PC-9 (cell line): ENCODE measurements at regions not wholly inside any gene's neighbourhood (a gene's known extent, or its start where the extent isn't known, plus 50 kb on each side); places are given as distances from the start of the nearest gene placed in this dataset.

ENCODE experiments used
- BruUV-seq: library from RNA; stranded (reverse); fragments of 400-500 nt; replicated peaks from 2 replicates; lab custom pipeline; 2021; lab: Mats Ljungman, UMichigan
- CTCF ChIA-PET: fragments of 300-600 bp; sonication (Branson Sonifier 250); formaldehyde crosslinking; loops from one replicate; lab custom pipeline; 2022; ENCODE audit warnings: antibody characterized with exemption; lab: Charles Lee
- POLR2A ChIA-PET: fragments of 300-600 bp; sonication (Branson Sonifier 250); formaldehyde crosslinking; loops from one replicate; lab custom pipeline; 2022; ENCODE audit warnings: antibody characterized with exemption; ENCODE audit not compliant: unreplicated experiment; lab: Charles Lee
- DNase-seq, 2 experiments: peaks; one replicate each; pipeline versions ENCODE4 v3.0.0 to v3.0.0-alpha.2; 2015 to 2022; ENCODE audit warnings: mixed read lengths in 1 of 2
- H2AFZ ChIP-seq: fragments of 200-600 bp; sonication (generic); 2 replicates; pipeline ENCODE4 v1.8.1; 2017; ENCODE audit warnings: antibody characterized with exemption
- H3F3A ChIP-seq: fragments of 200-600 bp; sonication (generic); 2 replicates; pipeline ENCODE4 v1.8.1; 2017; ENCODE audit warnings: antibody characterized with exemption, mild to moderate bottlenecking, low read depth; ENCODE audit not compliant: insufficient read depth
- H3K27ac ChIP-seq: fragments of 200-600 bp; sonication (generic); 2 replicates; pipeline ENCODE4 v1.6.1; 2016; ENCODE audit warnings: mixed run types
- H3K27me3 ChIP-seq: fragments of 200-600 bp; sonication (generic); 2 replicates; pipeline ENCODE4 v1.6.1; 2016; ENCODE audit warnings: low read depth, mixed run types; ENCODE audit not compliant: insufficient read depth
- H3K36me3 ChIP-seq: fragments of 200-600 bp; sonication (generic); 2 replicates; pipeline ENCODE4 v1.6.1; 2016; ENCODE audit warnings: low read depth, mixed run types
- H3K4me1 ChIP-seq: fragments of 200-600 bp; sonication (generic); replicated peaks from 2 replicates; pipeline ENCODE4 v1.6.1; 2016; ENCODE audit warnings: mixed run types; ENCODE audit not compliant: insufficient read depth
- H3K4me2 ChIP-seq: fragments of 200-600 bp; sonication (generic); 2 replicates; pipeline ENCODE4 v1.6.1; 2017; ENCODE audit warnings: mixed run types
- H3K4me3 ChIP-seq: fragments of 200-600 bp; sonication (generic); 2 replicates; pipeline ENCODE4 v1.6.1; 2016; ENCODE audit warnings: mixed run types
- H3K79me2 ChIP-seq: fragments of 200-600 bp; sonication (generic); 2 replicates; pipeline ENCODE4 v1.6.1; 2017; ENCODE audit warnings: low read depth, mixed run types
- H3K9me2 ChIP-seq: fragments of 200-600 bp; sonication (generic); 2 replicates; pipeline ENCODE4 v1.8.1; 2017; ENCODE audit warnings: mild to moderate bottlenecking; ENCODE audit not compliant: insufficient read depth
- H3K9me3 ChIP-seq: fragments of 200-600 bp; sonication (generic); 2 replicates; pipeline ENCODE4 v1.8.1; 2016; ENCODE audit warnings: low read depth; ENCODE audit not compliant: insufficient read depth
- H4K20me1 ChIP-seq: fragments of 200-600 bp; sonication (generic); 2 replicates; pipeline ENCODE4 v1.8.1; 2017; ENCODE audit not compliant: insufficient read depth
- EZH2 ChIP-seq: fragments of 200-600 bp; sonication (generic); IDR thresholded peaks from 2 replicates; pipeline ENCODE4 v1.8.0; 2017; ENCODE audit warnings: antibody characterized with exemption, low read depth
- intact Hi-C: fragments of 100-400 bp; cut with micrococcal nuclease; formaldehyde crosslinking; loops from one replicate; pipeline ENCODE4 v1.10.0; 2022; ENCODE audit not compliant: unreplicated experiment
- TF ChIP-seq, protein P1 (sequence below): fragments of 200-600 bp; sonication (generic); conservative IDR thresholded peaks from 2 replicates; pipeline ENCODE4 v1.6.1; 2017; ENCODE audit warnings: mixed run types, antibody characterized with exemption, mild to moderate bottlenecking, moderate library complexity

DNA sequence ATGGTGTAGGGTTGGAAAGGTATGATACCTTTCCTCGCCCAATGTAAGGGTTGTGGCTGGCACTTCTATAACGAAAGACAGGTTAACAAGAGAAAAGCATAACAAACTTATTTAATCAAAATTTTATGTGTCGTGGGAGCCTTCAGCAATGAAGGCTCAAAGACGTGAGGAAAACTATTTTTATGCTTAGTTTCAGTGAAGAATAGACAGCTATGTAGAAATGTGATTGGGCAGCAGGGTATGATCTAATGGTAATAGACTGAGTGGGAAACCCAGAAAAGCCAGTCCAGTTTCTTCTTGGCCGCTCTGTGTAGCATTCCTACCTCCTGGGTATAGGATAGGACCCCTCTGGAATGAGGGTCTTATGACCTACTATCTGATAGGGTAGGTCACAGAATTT lies 464.7 kb downstream of the ADGRL2 start:
- Histone ChIP-seq H2AFZ (no peak overlapping the region), H3F3A (no peaks in the 10 kb centered on the region), H3K9me2 (peaks cover 4% of the 10 kb centered on the region; the same call in 1 of the 2 replicates), H4K20me1 (no peaks in the 10 kb centered on the region), H3K4me2 (no peak overlapping the region), H3K27ac (no peak overlapping the region), H3K9me3 (no peaks in the 10 kb centered on the region), H3K27me3 (no peaks in the 10 kb centered on the region), H3K4me3 (no peak overlapping the region), H3K4me1 (no peaks in the 10 kb centered on the region), H3K79me2 (no peaks in the 10 kb centered on the region), H3K36me3 (no peaks in the 10 kb centered on the region)
- POLR2A ChIA-PET, result no interaction called here
- TF ChIP-seq, protein P1, sequence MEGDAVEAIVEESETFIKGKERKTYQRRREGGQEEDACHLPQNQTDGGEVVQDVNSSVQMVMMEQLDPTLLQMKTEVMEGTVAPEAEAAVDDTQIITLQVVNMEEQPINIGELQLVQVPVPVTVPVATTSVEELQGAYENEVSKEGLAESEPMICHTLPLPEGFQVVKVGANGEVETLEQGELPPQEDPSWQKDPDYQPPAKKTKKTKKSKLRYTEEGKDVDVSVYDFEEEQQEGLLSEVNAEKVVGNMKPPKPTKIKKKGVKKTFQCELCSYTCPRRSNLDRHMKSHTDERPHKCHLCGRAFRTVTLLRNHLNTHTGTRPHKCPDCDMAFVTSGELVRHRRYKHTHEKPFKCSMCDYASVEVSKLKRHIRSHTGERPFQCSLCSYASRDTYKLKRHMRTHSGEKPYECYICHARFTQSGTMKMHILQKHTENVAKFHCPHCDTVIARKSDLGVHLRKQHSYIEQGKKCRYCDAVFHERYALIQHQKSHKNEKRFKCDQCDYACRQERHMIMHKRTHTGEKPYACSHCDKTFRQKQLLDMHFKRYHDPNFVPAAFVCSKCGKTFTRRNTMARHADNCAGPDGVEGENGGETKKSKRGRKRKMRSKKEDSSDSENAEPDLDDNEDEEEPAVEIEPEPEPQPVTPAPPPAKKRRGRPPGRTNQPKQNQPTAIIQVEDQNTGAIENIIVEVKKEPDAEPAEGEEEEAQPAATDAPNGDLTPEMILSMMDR, result no peak
- TF ChIP-seq EZH2, result no peak
- CTCF ChIA-PET, result no interaction called here
- no peak for DNase-seq
- intact Hi-C loops, result no loop called here
- BruUV-seq, result no TSS peak

GRCh38 chr1:82264802-82265201 lies 464.1 kb downstream of the ADGRL2 start:
- Histone ChIP-seq H3K27ac (no peak overlapping the region), H3K27me3 (no peaks in the 10 kb centered on the region), H3K36me3 (no peaks in the 10 kb centered on the region), H4K20me1 (no peaks in the 10 kb centered on the region), H3K9me2 (peaks cover 4% of the 10 kb centered on the region; the same call in 1 of the 2 replicates), H3K9me3 (no peaks in the 10 kb centered on the region), H3K4me1 (no peaks in the 10 kb centered on the region), H3K4me3 (no peak overlapping the region), H3K4me2 (no peak overlapping the region), H2AFZ (no peak overlapping the region), H3K79me2 (no peaks in the 10 kb centered on the region), H3F3A (no peaks in the 10 kb centered on the region)
- no peak for TF ChIP-seq EZH2
- TF ChIP-seq, protein P1, result no peak
- DNase-seq, result no peak
- POLR2A ChIA-PET, result no interaction called here
- BruUV-seq, result no TSS peak
- intact Hi-C loops, result no loop called here
- CTCF ChIA-PET, result no interaction called here

DNA sequence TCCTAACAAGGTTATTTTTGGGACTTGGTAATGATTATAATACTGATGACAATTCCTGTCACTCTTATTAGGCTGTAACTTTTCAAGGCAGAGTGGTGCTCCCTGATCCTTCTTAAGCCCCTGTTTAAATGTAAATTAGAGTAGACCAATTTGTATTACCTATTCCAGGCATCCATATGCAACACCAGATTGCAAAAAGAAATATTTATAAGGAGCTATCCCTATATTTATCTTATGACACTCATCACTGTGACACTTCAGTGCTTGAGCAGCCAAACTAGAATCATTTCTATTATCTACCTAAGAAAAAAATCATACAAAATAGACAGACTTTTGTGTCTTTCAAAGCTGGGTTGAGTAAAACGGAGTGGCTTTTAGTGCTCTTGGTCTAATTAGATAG lies 462.7 kb downstream of the ADGRL2 start:
- Histone ChIP-seq H3K79me2 (no peaks in the 10 kb centered on the region), H3K4me2 (no peak overlapping the region), H3K36me3 (no peaks in the 10 kb centered on the region), H3K27ac (no peak overlapping the region), H4K20me1 (no peaks in the 10 kb centered on the region), H3K27me3 (no peaks in the 10 kb centered on the region), H3K4me1 (no peaks in the 10 kb centered on the region), H3K9me2 (peaks cover 4% of the 10 kb centered on the region; the same call in 1 of the 2 replicates), H2AFZ (no peak overlapping the region), H3F3A (no peaks in the 10 kb centered on the region), H3K4me3 (no peak overlapping the region), H3K9me3 (no peaks in the 10 kb centered on the region)
- TF ChIP-seq EZH2, result no peak
- BruUV-seq, result no TSS peak
- POLR2A ChIA-PET, result no interaction called here
- CTCF ChIA-PET, result no interaction called here
- intact Hi-C loops, result no loop called here
- no peak for DNase-seq

GRCh38 chr1:82260666-82261065 lies 459.9 kb downstream of the ADGRL2 start:
- H3K4me3 ChIP-seq, result no peak overlapping the region
- no peak overlapping the region for H2AFZ ChIP-seq
- H3K9me2 ChIP-seq, result no peaks in the 10 kb centered on the region
- no peaks in the 10 kb centered on the region for H3K79me2 ChIP-seq
- no peak for DNase-seq
- H4K20me1 ChIP-seq, result no peaks in the 10 kb centered on the region
- ChIA-PET POLR2A (no interaction called here), CTCF (no interaction called here)
- no peak overlapping the region for H3K27ac ChIP-seq
- intact Hi-C loops, result no loop called here
- TF ChIP-seq, protein P1, result no peak
- no peak for TF ChIP-seq EZH2
- H3F3A ChIP-seq, result no peaks in the 10 kb centered on the region
- H3K4me2 ChIP-seq, result no peak overlapping the region
- H3K4me1 ChIP-seq, result no peaks in the 10 kb centered on the region
- no peaks in the 10 kb centered on the region for H3K27me3 ChIP-seq
- no TSS peak for BruUV-seq
- H3K9me3 ChIP-seq, result no peaks in the 10 kb centered on the region
- H3K36me3 ChIP-seq, result no peaks in the 10 kb centered on the region
